Iris pigment epithelial cell (primary cell): ENCODE measurements at regions not wholly inside any gene's neighbourhood (a gene's known extent, or its start where the extent isn't known, plus 50 kb on each side); places are given as distances from the start of the nearest gene placed in this dataset.

Experiments
- DNase-seq: peaks from one replicate; pipeline ENCODE4 v3.0.0-alpha.2; 2011; ENCODE audit warnings: low read depth

DNA sequence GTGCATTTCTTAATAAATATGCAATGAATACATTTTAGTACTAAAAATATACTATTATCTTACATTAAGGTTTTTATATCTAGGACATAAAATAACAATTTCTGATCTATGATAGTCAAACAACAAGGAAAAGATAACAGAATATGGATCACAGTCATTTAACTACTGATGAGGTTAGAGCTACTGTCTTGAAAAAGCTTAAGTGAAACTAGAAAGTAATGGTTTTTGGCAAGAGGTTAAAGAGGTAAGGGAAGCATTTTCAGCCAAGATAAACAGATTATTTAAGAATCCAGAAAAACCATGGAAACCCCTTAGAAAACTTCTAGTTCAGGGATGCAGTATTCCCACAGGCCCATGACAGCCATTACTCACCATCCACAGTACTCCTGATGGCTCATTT is 787.4 kb downstream of the DACH1 start:
- peak; percentile 10 for DNase-seq

DNA sequence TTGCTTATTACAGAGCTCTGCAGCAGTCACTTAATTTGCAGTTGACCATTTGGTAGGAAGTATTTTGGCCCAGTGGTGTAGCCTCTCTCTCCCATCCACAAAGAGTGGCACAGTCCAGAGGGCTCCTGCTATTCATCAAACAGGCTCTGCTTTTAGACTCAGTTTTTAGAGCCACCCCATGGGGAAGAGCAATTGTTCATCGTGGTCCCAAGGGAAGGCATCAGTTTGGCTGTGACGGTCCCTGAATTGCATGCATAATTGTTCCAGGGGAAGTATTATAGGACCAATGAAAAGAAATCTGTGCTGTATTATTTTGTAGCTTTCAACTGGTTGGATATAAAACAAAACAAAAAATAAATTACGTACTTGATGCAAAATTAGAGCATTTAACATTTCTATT is 799.0 kb downstream of the DACH1 start:
- DNase-seq: no peak

DNA sequence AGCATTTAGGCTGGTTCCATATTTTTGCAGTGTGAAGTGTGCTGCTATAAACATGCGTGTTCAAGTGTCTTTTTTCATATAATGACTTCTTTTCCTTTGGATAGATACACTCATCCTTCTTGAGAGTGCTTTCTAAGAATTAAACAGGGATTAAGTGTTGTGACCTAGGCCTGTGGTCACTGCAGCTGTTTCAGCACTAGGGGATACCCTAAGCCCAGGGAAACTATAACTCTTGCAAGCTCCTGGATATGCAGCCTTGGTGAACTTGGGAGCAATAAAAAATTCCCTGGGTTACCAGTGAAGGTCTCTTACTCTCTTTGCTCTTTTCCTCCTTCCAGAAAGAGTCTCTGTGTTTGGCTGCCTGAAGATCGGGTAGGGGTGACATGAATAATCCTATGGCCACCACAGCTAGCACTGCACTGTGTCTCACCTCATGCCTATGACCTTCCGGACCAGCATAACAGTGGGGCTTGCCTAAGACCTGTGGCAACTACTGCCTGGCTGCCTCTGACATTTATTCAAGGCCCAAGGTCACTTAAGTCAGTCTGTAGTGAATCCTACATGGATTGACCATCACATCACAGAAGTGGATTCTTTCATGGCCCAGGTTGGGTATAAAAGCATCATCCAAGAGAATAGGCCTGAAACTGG is 799.7 kb downstream of the DACH1 start:
- DNase-seq: no peak

DNA sequence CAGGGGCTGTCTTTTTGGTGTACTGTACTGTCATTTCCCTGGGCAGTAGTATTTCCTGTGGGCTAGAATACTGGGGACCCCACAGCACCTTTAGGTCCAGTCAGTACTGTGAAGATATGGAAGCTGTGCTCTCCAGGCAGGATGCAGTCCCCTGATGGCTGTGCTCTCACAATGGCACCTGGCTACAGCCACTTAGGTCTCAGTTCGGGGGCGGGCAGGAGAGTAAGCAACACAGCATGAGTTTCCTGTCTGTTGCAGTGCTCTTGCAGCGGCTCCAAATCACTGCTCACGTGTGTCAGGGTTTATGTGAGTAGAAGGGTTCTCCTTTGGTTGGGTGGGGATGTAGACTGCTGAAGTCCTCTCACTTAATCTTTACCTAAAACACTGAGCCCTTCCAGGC is 810.4 kb downstream of the DACH1 start:
- no peak for DNase-seq

DNA sequence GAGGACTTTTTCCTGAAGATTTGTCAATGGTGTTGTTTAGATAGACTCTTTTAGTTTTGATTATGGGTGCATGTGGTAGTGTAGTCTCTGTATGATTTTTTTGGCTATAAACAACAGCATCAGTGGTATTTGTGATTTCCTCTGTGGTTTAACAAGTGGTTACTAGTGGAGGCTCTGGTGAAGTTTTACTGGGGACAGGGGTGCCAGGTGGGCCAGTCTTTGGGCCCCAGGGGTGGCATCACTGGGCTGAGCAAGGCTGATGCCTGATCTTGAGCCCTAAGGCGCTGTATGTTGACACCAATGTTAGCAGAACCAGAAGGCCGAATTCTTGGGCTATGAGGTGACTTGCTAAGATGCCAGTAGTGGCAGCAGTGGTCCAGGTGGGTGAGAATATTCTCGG is 811.4 kb downstream of the DACH1 start:
- DNase-seq: no peak

DNA sequence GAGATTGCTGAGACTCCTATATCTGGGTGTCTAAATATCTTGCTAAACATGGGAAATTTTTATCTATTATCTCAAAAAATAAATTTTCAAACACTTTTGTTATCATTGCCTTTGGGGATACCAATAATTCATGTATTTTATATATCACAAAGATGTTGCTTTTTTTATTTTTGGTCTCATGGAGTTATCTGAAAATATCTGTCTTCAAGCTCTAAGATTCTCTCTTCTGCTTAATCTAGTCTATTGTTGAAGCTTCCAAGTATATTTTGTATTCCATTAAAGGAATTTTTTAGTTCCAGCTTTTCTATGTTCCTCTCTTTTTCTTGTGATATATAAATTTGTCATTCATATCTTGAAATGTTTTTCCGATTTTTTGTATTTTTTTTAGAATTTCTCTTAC is 812.0 kb downstream of the DACH1 start:
- no peak for DNase-seq

DNA sequence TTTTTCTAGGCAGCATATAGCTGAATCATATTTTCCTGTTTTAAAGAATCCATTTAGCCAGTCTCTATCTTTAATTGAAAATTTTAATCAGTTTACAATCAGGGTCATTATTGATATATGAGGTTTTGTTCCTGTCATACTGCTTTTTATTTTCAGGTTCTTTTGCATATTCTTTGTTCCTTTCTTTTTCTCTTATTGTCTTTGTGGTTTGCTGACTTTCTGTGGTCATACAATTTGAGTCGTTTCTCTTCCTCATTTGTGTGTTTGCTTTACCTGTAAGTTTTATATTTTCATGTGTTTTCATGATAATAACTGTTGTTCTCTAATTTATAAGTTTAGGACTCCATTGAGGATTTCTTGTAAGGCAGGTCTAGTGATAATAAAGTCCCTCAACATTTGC is 812.6 kb downstream of the DACH1 start:
- DNase-seq: no peak

DNA sequence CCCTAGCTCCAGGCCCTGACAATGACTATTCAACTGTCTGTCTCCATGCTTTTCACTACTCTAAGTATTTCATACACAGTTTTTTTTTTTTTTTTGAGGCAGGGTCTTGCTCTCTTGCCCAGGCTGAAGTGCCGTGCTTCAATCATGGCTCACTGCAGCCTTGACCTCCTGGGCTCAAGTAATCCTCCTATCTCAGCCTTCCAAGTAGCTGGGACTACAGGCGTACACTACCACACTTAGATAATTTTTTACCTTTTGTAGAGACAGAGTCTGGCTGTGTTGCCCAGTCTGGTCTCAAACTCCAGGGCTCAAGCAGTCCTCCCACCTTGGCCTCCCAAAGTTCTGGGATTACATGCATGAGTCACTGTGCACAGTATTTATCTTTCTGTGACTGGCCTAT is 815.4 kb downstream of the DACH1 start:
- DNase-seq: no peak

DNA sequence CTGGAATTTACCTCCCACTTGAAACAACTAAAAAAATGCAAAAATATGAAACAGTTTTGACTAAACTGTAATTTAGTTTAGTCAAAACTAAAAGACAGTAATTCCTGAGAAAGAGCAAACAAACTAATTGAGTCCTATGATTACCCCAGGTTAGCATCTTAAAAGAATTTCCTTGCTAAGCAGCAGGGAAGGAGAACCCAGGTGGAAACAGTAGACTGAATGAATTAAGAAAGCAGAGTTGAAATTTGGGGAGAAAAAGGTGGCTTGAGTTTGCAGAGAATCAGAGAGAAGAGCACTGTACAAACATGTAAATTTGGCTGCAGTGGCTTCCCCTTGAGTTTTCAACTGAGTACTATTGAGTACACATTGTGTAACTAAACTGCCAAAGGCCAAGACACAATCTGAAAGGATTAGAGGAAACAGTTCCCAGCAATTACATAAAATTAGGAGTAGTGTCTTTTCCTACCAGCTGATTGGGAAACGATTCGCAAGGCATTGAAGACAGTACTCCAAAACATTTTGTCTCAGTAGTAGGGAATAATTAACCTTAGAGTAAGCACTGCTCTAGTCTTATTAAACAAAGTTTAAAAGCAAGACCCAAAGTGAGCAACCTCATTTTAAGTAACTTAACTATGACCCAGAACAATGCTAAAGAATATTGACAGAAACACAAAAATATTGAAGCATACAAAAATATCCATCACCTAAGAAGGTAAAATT is 820.5 kb downstream of the DACH1 start:
- no peak for DNase-seq

DNA sequence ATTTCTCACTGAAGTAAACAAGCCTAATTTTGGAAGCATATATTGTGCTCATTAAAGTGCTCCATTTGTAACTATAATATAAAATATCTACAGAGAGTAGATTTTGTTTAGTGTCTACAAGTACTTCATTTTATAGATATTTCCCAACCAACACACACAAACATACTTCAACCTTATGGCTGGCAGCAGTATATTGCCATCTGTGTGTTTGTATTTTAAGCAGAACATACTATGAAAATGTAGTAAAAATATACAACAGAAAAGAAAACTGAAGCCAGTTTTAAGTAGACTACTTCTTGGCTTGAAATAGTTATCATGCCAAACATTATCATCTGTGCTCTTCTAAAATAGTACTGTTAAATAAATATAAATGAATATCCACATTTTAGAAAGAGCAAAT is 821.9 kb downstream of the DACH1 start:
- DNase-seq: no peak

DNA sequence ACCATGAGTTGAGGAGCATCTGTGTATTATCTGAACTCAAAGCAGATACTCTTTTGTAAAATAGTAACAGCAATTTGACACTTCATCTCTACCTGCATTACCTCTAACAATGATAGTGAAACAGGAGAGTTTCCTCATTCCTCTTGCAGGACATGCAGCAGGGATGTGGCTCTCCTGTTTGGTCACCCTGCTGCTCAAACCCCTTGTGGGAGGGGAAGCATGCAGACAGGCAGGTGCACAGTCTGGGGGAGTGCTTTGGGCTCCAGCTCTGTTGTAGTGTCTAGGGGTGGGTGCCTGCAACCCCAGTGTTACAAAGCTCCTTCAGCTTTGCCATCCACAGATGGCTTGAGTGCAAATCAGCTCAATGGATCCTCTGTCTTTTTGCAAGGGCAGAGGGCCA is 827.6 kb downstream of the DACH1 start:
- DNase-seq: no peak

DNA sequence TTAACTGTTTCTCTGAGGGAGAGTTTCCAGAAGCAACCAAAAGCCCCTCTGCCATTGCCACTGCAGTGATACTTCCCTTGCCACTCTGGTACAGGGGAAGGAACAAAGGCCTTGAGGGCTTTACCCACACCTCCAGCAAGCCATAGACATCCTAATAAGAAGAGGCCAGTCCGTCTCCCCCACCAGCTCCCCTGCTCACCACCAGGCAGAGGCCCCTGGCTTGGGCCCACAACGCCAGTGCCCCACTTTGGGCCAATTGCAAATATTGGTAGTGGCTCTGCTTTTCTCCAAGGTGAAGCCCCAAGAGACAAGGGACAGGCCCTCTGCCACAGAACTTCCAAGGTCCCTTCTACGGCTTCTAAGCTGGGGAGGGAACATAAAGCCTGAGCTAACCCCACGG is 833.0 kb downstream of the DACH1 start:
- no peak for DNase-seq

DNA sequence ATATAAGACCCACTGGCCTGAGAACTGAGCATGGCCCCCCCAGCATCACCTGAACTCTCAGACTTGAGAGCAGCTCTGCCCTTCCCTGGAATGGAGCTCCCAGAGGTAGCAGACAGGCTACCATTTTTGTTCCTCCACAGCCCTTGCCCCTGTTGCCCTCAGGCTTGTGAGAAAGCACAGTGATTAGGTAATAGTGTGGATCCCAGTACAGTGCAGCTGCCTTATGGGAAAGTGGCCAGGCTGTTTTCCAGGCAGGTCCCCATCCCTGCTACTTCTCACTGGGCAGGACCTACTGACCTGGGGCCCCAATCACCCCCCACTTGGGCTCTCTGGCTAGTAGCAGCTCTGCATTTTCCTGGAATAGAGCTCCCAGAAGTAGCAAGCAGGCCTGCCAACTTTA is 834.0 kb downstream of the DACH1 start:
- no peak for DNase-seq

DNA sequence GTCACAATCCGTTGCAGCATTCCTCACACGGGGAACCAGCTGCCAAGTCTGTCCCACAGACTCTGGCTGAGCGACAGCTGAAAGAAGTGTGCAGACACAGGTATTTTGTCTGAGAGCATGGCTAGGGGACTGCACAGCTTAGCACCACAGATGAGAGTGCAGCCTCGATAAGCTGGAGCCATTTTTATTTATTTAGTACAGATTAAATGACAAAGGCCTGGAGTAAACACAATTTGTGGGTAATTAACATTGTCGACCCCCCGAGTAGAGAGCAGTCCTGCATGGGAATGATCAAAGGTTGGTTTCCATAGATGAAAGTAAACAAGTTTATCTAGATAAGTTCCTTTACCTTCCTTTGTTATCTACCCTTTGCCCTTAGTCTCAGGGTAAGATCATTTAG is 836.2 kb downstream of the DACH1 start:
- DNase-seq: no peak

DNA sequence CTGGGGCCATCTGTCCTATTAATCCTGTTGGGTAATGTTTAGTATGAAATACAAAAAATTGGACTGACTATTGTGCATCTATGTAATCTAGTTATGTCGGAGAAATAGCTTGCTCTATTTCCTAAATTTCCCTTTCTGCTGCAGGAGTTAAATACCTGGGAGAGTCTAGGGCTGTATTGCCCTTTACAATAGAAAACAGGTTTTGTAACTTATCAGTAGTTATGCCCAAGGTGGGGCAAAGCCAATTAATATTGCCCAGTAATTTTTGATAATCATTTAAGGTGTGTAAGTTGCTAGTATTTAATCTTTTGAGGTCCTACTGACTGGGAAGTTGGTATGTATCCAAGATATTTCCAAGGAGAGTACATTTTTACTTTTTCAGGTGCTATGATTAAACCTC is 838.1 kb downstream of the DACH1 start:
- no peak for DNase-seq

DNA sequence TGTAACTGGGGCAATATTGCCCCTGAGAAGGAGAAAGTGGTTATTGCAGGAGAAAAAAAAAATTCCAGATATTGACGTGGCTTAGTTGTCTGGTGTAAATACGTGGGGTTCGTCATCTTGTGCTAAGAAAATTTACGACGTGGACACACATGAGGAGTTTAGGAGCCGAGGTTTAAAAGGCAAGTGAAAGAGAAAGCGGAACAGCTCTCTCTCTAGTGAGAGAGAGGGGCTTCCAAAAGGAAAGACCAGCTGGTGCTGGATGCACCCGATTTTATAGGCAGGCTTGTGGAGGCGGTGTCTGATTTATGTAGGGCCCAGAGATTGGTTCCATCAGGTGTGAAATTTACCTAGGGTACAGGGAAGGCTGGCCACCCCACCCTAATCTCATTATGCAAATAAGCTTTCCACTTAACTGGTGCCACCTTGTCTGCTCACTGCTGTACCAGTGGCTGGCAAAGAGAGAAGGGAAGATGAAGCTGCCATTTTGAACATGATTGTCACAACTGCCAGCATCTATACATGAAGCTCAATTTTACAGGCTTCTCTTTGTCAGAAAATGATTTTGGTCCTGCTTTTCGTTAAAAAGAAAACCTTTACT is 845.1 kb downstream of the DACH1 start:
- no peak for DNase-seq

DNA sequence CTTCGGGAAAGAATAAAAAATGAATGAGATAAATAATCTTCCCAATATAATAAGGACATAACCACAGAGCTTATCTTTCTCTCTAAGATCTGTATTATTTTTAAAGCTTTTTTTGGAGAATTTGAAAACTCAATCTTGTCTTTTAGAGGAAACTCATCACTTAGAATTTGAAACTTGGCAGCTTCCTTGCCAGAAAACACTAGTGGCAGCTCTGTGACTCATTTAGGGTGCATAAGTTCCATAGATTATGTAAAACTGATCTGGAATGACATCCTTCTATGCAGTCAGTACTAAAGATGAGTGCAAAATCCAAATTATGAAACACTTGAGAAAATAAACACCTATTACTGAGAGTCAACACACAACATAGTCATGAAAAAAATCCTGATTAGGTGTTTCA is 848.0 kb downstream of the DACH1 start:
- DNase-seq: peak; percentile 17

DNA sequence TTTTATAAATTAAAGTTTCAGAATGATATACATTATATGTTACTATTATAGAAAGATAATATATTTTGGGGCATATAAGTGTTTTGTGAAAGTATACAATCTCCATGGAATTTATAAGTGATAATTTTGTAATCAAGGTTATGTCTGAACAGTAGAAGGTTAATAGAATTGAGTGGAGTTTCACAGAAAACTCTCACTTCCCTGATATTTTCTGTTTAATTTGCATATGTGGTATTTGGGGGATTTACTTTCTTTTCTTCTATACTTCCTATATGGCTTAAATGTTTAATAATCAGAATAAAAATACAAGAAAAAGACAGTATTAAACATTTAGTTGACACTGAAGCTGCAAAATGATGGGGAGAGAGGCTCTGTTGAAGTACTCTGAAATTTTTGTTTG is 848.5 kb downstream of the DACH1 start:
- no peak for DNase-seq

DNA sequence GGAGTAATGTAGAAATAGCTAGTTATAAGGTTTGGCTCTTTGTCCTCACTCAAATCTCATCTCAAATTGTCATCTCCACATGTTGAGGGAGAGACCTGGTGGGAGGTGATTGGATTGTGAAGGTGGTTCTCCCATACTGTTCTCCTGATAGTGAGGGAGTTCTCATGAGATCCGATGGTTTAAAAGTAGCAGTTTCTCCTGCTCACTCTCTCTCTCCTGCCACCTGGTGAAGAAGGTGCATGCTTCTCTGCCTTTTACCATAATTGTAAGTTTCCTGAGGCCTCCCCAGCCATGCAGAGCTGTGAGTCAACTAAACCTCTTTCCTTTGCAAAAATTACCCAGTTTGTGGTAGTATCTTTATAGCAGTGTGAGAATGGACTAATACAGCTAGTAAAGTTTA is 849.4 kb downstream of the DACH1 start:
- DNase-seq: no peak

DNA sequence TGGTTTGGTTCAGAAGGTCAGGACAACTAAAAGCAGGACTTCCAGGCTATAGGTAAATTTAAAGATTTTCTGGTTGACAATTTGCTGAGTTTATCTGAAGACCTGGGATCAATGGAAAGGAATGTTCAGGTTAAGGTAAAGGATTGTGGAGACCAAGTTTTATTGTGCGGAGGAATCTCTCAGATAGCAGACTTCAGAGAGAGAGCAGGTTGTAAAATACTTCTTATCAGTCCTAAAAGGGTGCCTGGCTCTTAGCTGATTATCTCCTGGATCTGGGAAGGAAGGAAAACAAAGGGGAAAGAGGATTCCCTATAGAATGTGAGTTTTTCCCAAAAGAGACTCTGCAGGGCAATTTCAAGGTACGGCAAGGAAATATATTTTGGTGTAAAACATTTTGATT is 851.5 kb downstream of the DACH1 start:
- no peak for DNase-seq

DNA sequence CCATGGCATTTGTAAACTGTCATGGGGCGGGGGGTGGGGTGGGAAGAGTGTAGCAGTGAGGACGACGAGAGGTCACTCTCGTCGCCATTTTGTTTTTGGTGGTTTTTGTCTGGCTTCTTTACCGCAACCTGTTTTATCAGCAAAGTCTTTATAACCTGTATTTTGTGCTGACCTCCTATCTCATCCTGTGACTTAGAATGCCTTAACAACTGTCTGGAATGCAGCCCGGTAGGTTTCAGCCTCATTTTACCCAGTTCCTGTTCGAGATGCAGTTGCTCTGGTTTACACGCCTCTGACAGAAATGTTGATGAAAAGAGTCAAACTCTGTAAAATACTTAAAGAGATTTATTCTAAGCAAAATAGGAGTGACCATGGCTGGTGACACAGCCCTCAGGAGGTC is 852.0 kb downstream of the DACH1 start:
- no peak for DNase-seq

DNA sequence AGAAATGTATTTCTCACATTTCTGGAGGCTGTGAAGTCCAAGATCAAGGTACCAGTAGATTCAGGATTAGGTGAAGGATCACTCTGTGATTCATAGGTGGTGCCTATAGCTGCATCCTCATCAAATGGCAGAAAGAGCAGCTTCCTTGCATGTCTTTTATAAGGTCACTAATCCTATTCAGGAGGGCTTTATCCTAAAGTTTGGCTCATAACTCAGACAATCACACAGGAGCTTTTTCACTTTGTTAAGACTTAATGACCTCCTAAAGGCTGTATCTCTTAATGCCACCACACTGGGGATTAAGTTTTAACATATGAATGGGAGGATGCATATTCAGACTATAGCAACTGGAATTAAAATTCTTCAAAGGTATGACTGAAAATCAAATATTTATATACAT is 861.1 kb downstream of the DACH1 start:
- no peak for DNase-seq

DNA sequence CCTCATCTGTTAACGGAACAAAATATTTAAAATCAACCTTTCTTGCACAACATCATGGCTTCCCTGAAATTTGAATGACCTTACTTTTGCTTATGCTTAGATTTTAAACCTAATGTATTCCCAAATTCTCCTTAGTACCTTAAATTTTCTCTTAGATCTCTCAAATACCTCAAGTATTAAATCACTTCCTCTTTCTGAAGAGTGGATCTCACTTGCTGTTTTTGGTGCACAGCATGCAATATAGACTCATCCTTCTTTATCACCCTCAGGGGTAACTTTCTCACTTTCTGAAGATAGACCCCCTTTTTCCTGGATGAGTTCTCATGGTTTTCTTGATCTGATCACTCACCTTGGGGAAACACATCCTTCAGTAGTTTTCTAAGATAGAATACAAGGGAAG is 871.7 kb downstream of the DACH1 start:
- DNase-seq: no peak

DNA sequence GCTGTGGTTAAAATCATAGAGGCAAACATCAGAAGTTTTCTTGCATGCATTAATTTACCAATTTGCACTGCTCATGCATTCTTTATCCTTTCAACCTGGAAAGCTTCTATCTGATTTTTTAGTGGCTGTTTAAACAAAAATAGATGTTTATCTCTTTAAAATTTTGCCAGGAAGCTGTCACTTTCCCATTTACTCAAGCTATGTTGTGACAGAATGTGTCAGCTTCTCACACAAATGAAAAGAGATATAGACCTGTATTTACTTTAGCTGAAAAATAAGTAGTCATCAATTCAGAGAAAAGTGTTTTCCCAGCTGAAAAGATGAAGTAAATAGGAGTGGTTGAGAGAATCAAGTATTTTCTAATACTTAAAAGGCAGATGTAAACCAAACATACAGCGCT is 872.8 kb downstream of the DACH1 start:
- DNase-seq: no peak
